ENCODE measurements at regions not wholly inside any gene's neighbourhood (a gene's known extent, or its start where the extent isn't known, plus 50 kb on each side); places are given as distances from the start of the nearest gene placed in this dataset.
"Not testable (repeated sequence)": the region's sequence is repeated elsewhere in the genome, so short reads cannot be mapped to it uniquely, and the experiment has no call there.

- DNase-seq (ENCODE audit: low read depth in 2 of 3, low spot score in 2 of 3), result peak in 2 of 3 donors; percentile 14 to 29
Measured at GRCh38 chr20:11686820-11687543, 230.7 kb upstream of the BTBD3 start.

- no peak for DNase-seq (ENCODE audit: low read depth in 2 of 3, low spot score in 2 of 3)
Measured at GRCh38 chr20:11687546-11688292, 230.0 kb upstream of the BTBD3 start.

- DNase-seq (ENCODE audit: low read depth in 2 of 3, low spot score in 2 of 3), result no peak
Measured at GRCh38 chr20:11689262-11689661, 228.4 kb upstream of the BTBD3 start.

GRCh38 chr20:11691766-11692165 lies 225.9 kb upstream of the BTBD3 start:
- no peak for DNase-seq (ENCODE audit: low read depth in 2 of 3, low spot score in 2 of 3)

GRCh38 chr20:11692567-11692966 lies 225.1 kb upstream of the BTBD3 start:
- no peak for DNase-seq (ENCODE audit: low read depth in 2 of 3, low spot score in 2 of 3)

GRCh38 chr20:11694467-11694866 lies 223.2 kb upstream of the BTBD3 start:
- no peak for DNase-seq (ENCODE audit: low read depth in 2 of 3, low spot score in 2 of 3)

- no peak for DNase-seq (ENCODE audit: low read depth in 2 of 3, low spot score in 2 of 3)
Measured at GRCh38 chr20:11697055-11697454, 220.6 kb upstream of the BTBD3 start.

GRCh38 chr20:11697646-11698045 lies 220.0 kb upstream of the BTBD3 start:
- DNase-seq (ENCODE audit: low read depth in 2 of 3, low spot score in 2 of 3), result no peak

- no peak for DNase-seq (ENCODE audit: low read depth in 2 of 3, low spot score in 2 of 3)
Measured at GRCh38 chr20:11698124-11698523, 219.6 kb upstream of the BTBD3 start.

- DNase-seq (ENCODE audit: low read depth in 2 of 3, low spot score in 2 of 3), result peak in 2 of 3 donors; percentile 14 to 54
Measured at GRCh38 chr20:11700831-11701230, 216.9 kb upstream of the BTBD3 start.

- DNase-seq (ENCODE audit: low read depth in 2 of 3, low spot score in 2 of 3), result no peak
Measured at GRCh38 chr20:11702721-11703518, 214.8 kb upstream of the BTBD3 start.

- DNase-seq (ENCODE audit: low read depth in 2 of 3, low spot score in 2 of 3), result no peak
Measured at GRCh38 chr20:11705512-11705911, 212.2 kb upstream of the BTBD3 start.

- not testable (repeated sequence) for DNase-seq (ENCODE audit: low read depth in 2 of 3, low spot score in 2 of 3)
Measured at GRCh38 chr20:11708223-11708622, 209.5 kb upstream of the BTBD3 start.

- DNase-seq (ENCODE audit: low read depth in 2 of 3, low spot score in 2 of 3), result no peak
Measured at GRCh38 chr20:11711214-11711613, 206.5 kb upstream of the BTBD3 start.

GRCh38 chr20:11712639-11713160 lies 205.0 kb upstream of the BTBD3 start:
- no peak for DNase-seq (ENCODE audit: low read depth in 2 of 3, low spot score in 2 of 3)

- DNase-seq (ENCODE audit: low read depth in 2 of 3, low spot score in 2 of 3), result no peak
Measured at GRCh38 chr20:11714886-11715285, 202.8 kb upstream of the BTBD3 start.

GRCh38 chr20:11716239-11716944 lies 201.3 kb upstream of the BTBD3 start:
- peak in 2 of 3 donors; percentile 43 to 65 for DNase-seq (ENCODE audit: low read depth in 2 of 3, low spot score in 2 of 3)

GRCh38 chr20:11716945-11717248 lies 200.8 kb upstream of the BTBD3 start:
- no peak for DNase-seq (ENCODE audit: low read depth in 2 of 3, low spot score in 2 of 3)

- DNase-seq (ENCODE audit: low read depth in 2 of 3, low spot score in 2 of 3), result no peak
Measured at GRCh38 chr20:11717562-11717961, 200.1 kb upstream of the BTBD3 start.

GRCh38 chr20:11718474-11719094 lies 199.1 kb upstream of the BTBD3 start:
- no peak for DNase-seq (ENCODE audit: low read depth in 2 of 3, low spot score in 2 of 3)

Data from hematopoietic multipotent progenitor cell (in vitro differentiated cells).